AG09309 (cell line): ENCODE measurements at regions not wholly inside any gene's neighbourhood (a gene's known extent, or its start where the extent isn't known, plus 50 kb on each side); places are given as distances from the start of the nearest gene placed in this dataset.

ENCODE experiments used
- DNase-seq: peaks from one replicate; pipeline ENCODE4 v3.0.0-alpha.2; 2010; ENCODE audit warnings: low read depth
- H3K4me3 ChIP-seq: 2 replicates; pipeline ENCODE4 v1.5.1; 2011; ENCODE audit warnings: mild to moderate bottlenecking, low read depth, low read length, moderate library complexity; ENCODE audit not compliant: control insufficient read depth
- TF ChIP-seq, protein P1 (sequence below): IDR thresholded peaks from 2 replicates; pipeline ENCODE4 v1.5.1; 2011; ENCODE audit warnings: mild to moderate bottlenecking, low read depth, low read length, inconsistent platforms; ENCODE audit not compliant: insufficient read depth, control insufficient read depth; ENCODE audit errors: missing control alignments

DNA sequence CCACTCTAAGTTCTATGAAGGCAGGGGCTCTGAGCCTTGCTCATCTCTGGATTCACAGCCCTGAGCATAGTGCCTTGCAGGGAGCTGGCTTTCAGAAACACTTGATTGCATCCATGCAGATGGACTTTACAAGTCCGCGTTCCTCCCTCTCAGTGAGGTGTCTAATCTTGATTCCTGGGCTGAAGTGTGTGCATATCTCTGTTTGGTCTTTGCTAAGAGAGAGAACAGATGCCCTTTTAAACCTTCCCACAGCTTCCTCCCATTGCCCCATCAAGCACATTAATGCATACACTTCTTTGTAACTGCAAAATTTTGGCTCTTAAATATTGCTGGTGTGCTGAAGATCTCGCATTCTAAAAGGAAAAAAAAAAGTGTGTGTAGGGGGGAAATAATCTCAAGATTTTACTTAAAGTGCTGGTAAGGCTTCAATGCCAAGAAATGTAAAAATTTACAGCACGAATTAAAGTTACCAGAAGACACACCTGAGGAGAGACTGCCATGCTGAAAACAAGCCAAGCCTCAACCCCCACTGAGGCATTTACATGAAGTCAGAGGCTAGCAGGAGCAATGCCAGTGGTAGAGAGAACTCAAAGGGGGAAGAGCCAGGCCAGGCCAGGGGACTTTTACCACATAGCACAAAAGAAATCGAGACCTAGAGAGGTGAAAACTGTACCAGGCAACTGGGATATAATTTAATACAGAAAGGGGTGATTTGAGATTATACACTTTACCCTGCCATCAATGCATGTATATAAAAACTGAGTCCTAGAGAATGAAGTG lies 492.1 kb downstream of the SOX6 start:
- DNase-seq, result no peak
- H3K4me3 ChIP-seq, result no peak overlapping the region
- TF ChIP-seq, protein P1, sequence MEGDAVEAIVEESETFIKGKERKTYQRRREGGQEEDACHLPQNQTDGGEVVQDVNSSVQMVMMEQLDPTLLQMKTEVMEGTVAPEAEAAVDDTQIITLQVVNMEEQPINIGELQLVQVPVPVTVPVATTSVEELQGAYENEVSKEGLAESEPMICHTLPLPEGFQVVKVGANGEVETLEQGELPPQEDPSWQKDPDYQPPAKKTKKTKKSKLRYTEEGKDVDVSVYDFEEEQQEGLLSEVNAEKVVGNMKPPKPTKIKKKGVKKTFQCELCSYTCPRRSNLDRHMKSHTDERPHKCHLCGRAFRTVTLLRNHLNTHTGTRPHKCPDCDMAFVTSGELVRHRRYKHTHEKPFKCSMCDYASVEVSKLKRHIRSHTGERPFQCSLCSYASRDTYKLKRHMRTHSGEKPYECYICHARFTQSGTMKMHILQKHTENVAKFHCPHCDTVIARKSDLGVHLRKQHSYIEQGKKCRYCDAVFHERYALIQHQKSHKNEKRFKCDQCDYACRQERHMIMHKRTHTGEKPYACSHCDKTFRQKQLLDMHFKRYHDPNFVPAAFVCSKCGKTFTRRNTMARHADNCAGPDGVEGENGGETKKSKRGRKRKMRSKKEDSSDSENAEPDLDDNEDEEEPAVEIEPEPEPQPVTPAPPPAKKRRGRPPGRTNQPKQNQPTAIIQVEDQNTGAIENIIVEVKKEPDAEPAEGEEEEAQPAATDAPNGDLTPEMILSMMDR, result no peak

DNA sequence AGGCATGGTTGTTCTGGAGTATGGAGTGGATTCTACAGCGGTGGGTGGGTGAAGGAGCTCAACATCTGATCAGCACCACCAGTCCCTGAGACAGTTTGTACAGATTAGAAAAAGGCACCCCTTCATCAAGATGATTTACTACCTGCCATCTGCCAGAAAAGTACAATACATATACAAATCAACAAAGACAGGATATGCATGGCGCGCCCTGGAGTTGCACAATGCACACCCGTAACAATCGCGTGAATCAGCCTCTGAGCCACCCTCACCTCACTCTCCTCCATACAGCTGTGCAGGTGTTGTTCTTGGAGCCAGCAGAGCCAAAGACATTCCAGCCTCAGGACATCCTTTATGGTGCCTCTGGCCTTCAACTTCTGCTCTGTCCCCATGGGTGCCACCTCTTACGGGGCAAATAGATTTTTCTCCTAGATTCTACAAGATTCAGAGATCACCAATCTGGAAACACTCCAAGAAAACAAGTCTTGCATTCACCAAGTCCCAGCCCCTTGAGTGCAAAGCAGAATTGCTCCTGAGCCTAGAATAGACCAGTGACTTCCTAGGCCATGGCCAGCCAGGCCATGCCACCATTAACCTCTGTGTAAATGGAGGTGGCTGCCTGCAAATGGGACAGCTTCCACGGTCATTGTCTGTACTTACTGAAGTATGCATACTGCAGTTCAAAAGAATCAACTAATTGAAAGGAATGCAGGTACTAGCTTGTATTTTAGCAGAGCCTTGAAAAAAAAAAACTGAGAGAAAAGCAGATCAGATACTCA lies 490.9 kb downstream of the SOX6 start:
- TF ChIP-seq, protein P1, result no peak
- H3K4me3 ChIP-seq, result no peak overlapping the region
- no peak for DNase-seq

DNA sequence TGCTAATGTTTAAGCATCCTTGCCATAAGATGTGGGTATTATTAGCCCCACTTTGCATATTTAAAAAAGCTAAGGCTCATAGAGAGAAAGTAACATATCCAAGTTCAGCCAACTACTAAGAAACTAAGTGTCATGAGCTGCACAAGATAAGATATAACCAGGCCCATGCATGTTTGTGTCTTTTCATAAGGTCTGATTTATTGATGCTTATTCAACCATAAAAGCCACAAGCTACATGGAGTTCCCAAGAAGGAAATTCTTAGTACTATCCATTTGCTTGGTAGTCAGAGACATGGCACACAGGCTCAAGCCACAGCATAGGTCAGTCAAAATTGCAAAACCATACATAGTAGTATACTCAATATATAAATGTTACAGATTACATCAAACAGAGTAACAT lies 488.5 kb downstream of the SOX6 start:
- no peak overlapping the region for H3K4me3 ChIP-seq
- no peak for DNase-seq
- TF ChIP-seq, protein P1, result no peak

GRCh38 chr11:15870911-15871310 lies 485.4 kb downstream of the SOX6 start:
- no peak for DNase-seq
- TF ChIP-seq, protein P1, result no peak
- H3K4me3 ChIP-seq, result no peak overlapping the region

- DNase-seq, result no peak
Measured at GRCh38 chr11:15871904-15872626, 484.3 kb downstream of the SOX6 start.

GRCh38 chr11:15873501-15873900 lies 482.8 kb downstream of the SOX6 start:
- H3K4me3 ChIP-seq, result no peak overlapping the region
- TF ChIP-seq, protein P1, result no peak
- no peak for DNase-seq

More at GRCh38 chr11:15871904-15872626, 484.3 kb downstream of the SOX6 start:
- no peak overlapping the region for H3K4me3 ChIP-seq
- TF ChIP-seq, protein P1, result no peak
